ENCODE measurements at regions not wholly inside any gene's neighbourhood (a gene's known extent, or its start where the extent isn't known, plus 50 kb on each side); places are given as distances from the start of the nearest gene placed in this dataset.

GRCh38 chr10:33552290-33552689 lies 217.8 kb upstream of the NRP1 start:
- ChIA-PET CTCF (no interaction called here), POLR2A (no interaction called here)
- BruUV-seq (replicated peaks) = no TSS peak

GRCh38 chr10:33550811-33551210 lies 216.3 kb upstream of the NRP1 start:
- DNase-seq = no peak
- H3K9me3 Mint-ChIP-seq (ENCODE audit: unreplicated experiment) = no peaks in the 10 kb centered on the region

More at GRCh38 chr10:33552290-33552689, 217.8 kb upstream of the NRP1 start:
- intact Hi-C loops (cut with micrococcal nuclease; ENCODE audit: unreplicated experiment) = no loop called here
- H3K27me3 ChIP-seq (replicated peaks; ENCODE audit: control insufficient read depth, insufficient read depth, low read length) = no peaks in the 10 kb centered on the region
- DNase-seq = no peak
- no peak overlapping the region for H3K27ac Mint-ChIP-seq (ENCODE audit: unreplicated experiment)
- H3K9me3 ChIP-seq = peaks cover 7% of the 10 kb centered on the region; the same call in 1 of the 2 replicates
- H3K4me1 Mint-ChIP-seq (ENCODE audit: low read depth, unreplicated experiment) = peaks cover 23% of the 10 kb centered on the region
- H3K36me3 ChIP-seq (ENCODE audit: control insufficient read depth, insufficient read depth, low read length) = no peaks in the 10 kb centered on the region
- TF ChIP-seq CTCF (IDR thresholded peaks at IDR 0.05; ENCODE audit: insufficient read depth in 1 of 2, low read depth in 1 of 2, low read length in 1 of 2, severe bottlenecking in 1 of 2, unreplicated experiment in 1 of 2) = no peak
- peaks cover 15% of the 10 kb centered on the region for H3K4me1 ChIP-seq
- no peaks in the 10 kb centered on the region for H3K36me3 Mint-ChIP-seq (ENCODE audit: insufficient read depth, unreplicated experiment)
- H3K9me3 Mint-ChIP-seq (ENCODE audit: unreplicated experiment) = no peaks in the 10 kb centered on the region
- no peak overlapping the region for H3K4me3 ChIP-seq (ENCODE audit: low read depth, low read length)
- no peak overlapping the region for H3K4me3 Mint-ChIP-seq (ENCODE audit: unreplicated experiment)
- H3K27me3 Mint-ChIP-seq (ENCODE audit: insufficient read depth, unreplicated experiment) = no peaks in the 10 kb centered on the region

GRCh38 chr10:33547976-33548375 lies 213.5 kb upstream of the NRP1 start:
- DNase-seq = peak; percentile 28 to 57
- no TSS peak for BruUV-seq (replicated peaks)
- Mint-ChIP-seq H3K4me3 (ENCODE audit: unreplicated experiment) (no peak overlapping the region), H3K9me3 (ENCODE audit: unreplicated experiment) (peaks cover 11% of the 10 kb centered on the region), H3K4me1 (ENCODE audit: low read depth, unreplicated experiment) (peaks cover 23% of the 10 kb centered on the region), H3K36me3 (ENCODE audit: insufficient read depth, unreplicated experiment) (no peaks in the 10 kb centered on the region), H3K27ac (ENCODE audit: unreplicated experiment) (no peak overlapping the region), H3K27me3 (ENCODE audit: insufficient read depth, unreplicated experiment) (no peaks in the 10 kb centered on the region)
- TF ChIP-seq CTCF (IDR thresholded peaks at IDR 0.05; ENCODE audit: insufficient read depth in 1 of 2, low read depth in 1 of 2, low read length in 1 of 2, severe bottlenecking in 1 of 2, unreplicated experiment in 1 of 2) = no peak
- Histone ChIP-seq H3K9me3 (peaks cover 20% of the 10 kb centered on the region; the same call in 1 of the 2 replicates), H3K36me3 (ENCODE audit: control insufficient read depth, insufficient read depth, low read length) (no peaks in the 10 kb centered on the region), H3K4me3 (ENCODE audit: low read depth, low read length) (no peak overlapping the region), H3K4me1 (peaks cover 16% of the 10 kb centered on the region), H3K27me3 (replicated peaks; ENCODE audit: control insufficient read depth, insufficient read depth, low read length) (no peaks in the 10 kb centered on the region)
- CTCF ChIA-PET = interaction anchor here (1.0 kb wide), 1 partner anchor 213 kb away, joined by 5 read pairs; the partner anchor contains the start of gene NRP1
- intact Hi-C loops (cut with micrococcal nuclease; ENCODE audit: unreplicated experiment) = no loop called here
- POLR2A ChIA-PET = interaction anchor here (0.7 kb wide), 1 partner anchor 128 kb away, joined by 3 read pairs; no protein-coding TSS in a partner anchor

More at GRCh38 chr10:33550811-33551210, 216.3 kb upstream of the NRP1 start:
- Histone ChIP-seq H3K36me3 (ENCODE audit: control insufficient read depth, insufficient read depth, low read length) (no peaks in the 10 kb centered on the region), H3K9me3 (peaks cover 14% of the 10 kb centered on the region; the same call in 1 of the 2 replicates), H3K27me3 (replicated peaks; ENCODE audit: control insufficient read depth, insufficient read depth, low read length) (no peaks in the 10 kb centered on the region), H3K4me1 (peaks cover 16% of the 10 kb centered on the region), H3K4me3 (ENCODE audit: low read depth, low read length) (no peak overlapping the region)
- TF ChIP-seq CTCF (IDR thresholded peaks at IDR 0.05; ENCODE audit: insufficient read depth in 1 of 2, low read depth in 1 of 2, low read length in 1 of 2, severe bottlenecking in 1 of 2, unreplicated experiment in 1 of 2) = no peak
- Mint-ChIP-seq H3K4me1 (ENCODE audit: low read depth, unreplicated experiment) (peaks cover 23% of the 10 kb centered on the region), H3K36me3 (ENCODE audit: insufficient read depth, unreplicated experiment) (no peaks in the 10 kb centered on the region), H3K27ac (ENCODE audit: unreplicated experiment) (no peak overlapping the region), H3K27me3 (ENCODE audit: insufficient read depth, unreplicated experiment) (no peaks in the 10 kb centered on the region), H3K4me3 (ENCODE audit: unreplicated experiment) (no peak overlapping the region)
- BruUV-seq (replicated peaks) = no TSS peak
- CTCF ChIA-PET = no interaction called here
- intact Hi-C loops (cut with micrococcal nuclease; ENCODE audit: unreplicated experiment) = loop anchor here (1.0 kb wide), 1 partner anchor 17 kb away; no protein-coding TSS in a partner anchor
- POLR2A ChIA-PET = interaction anchor here (0.6 kb wide), 1 partner anchor 211 kb away, joined by 8 read pairs; no protein-coding TSS in a partner anchor

Measured in Caco-2 (cell line).